Non-pigmented ciliary epithelial cell (primary cell): ENCODE measurements at regions not wholly inside any gene's neighbourhood (a gene's known extent, or its start where the extent isn't known, plus 50 kb on each side); places are given as distances from the start of the nearest gene placed in this dataset.

Experiments
- DNase-seq: peaks from one replicate; pipeline ENCODE4 v3.0.0-alpha.2; 2010; ENCODE audit warnings: low read depth

GRCh38 chr4:38601244-38601915 lies 62.6 kb upstream of the KLF3 start:
- peak; percentile 30 for DNase-seq

GRCh38 chr4:38601916-38602291 lies 62.1 kb upstream of the KLF3 start:
- DNase-seq = no peak

- DNase-seq = no peak
Measured at GRCh38 chr4:38603652-38604051, 60.3 kb upstream of the KLF3 start.

GRCh38 chr4:38605181-38605752 lies 58.7 kb upstream of the KLF3 start:
- DNase-seq = no peak

- no peak for DNase-seq
Measured at GRCh38 chr4:38605753-38606586, 58.0 kb upstream of the KLF3 start.

GRCh38 chr4:38606587-38606905 lies 57.5 kb upstream of the KLF3 start:
- DNase-seq = no peak

GRCh38 chr4:38609614-38610013 lies 54.4 kb upstream of the KLF3 start:
- DNase-seq = no peak

- DNase-seq = no peak
Measured at GRCh38 chr4:38610521-38610920, 53.5 kb upstream of the KLF3 start.

GRCh38 chr4:38610966-38611431 lies 53.0 kb upstream of the KLF3 start:
- DNase-seq = no peak

GRCh38 chr4:38611676-38612075 lies 52.3 kb upstream of the KLF3 start:
- DNase-seq = no peak

- DNase-seq = no peak
Measured at GRCh38 chr4:38612646-38613414, 51.2 kb upstream of the KLF3 start.
